Endothelial cell of umbilical vein (primary cell): ENCODE measurements at regions not wholly inside any gene's neighbourhood (a gene's known extent, or its start where the extent isn't known, plus 50 kb on each side); places are given as distances from the start of the nearest gene placed in this dataset.

Experiments
- BruUV-seq: library from RNA; stranded (reverse); fragments of 400-500 nt; replicated peaks from 2 replicates; lab custom pipeline; 2021; lab: Mats Ljungman, UMichigan
- CTCF ChIA-PET: fragments of 300-600, 350-600 bp; sonication (Branson Sonifier 250); formaldehyde crosslinking; loops from one replicate; lab custom pipeline; 2021; ENCODE audit warnings: antibody characterized with exemption, inconsistent platforms; lab: Charles Lee
- POLR2A ChIA-PET: fragments of 300-600, 350-600 bp; sonication (Branson Sonifier 250); formaldehyde crosslinking; loops from one replicate; lab custom pipeline; 2021; ENCODE audit warnings: antibody characterized with exemption, inconsistent platforms; lab: Charles Lee
- DNase-seq: peaks from one replicate; pipeline ENCODE4 v3.0.0-alpha.2; 2011; ENCODE audit warnings: low read depth, low spot score
- FAIRE-seq: peaks from 2 replicates; lab custom pipeline; 2011; peaks lifted over from hg19 to GRCh38; lab: Jason Lieb, UNC
- H2AFZ ChIP-seq: 2 replicates; pipeline ENCODE4 v1.6.0; 2012; ENCODE audit warnings: low read depth, low read length, control low read depth, inconsistent platforms
- H3K27ac ChIP-seq: 2 replicates; pipeline ENCODE4 v1.5.1; 2011; ENCODE audit warnings: low read depth, mild to moderate bottlenecking, control low read depth, low read length, moderate library complexity; ENCODE audit not compliant: insufficient read depth
- H3K27me3 ChIP-seq, 2 experiments: 2 replicates each; pipeline versions ENCODE4 v1.6.0 to v1.6.1; 2011; ENCODE audit warnings: low read length in 2 of 2, mixed read lengths in 1 of 2; ENCODE audit not compliant: control insufficient read depth in 2 of 2, insufficient read depth in 2 of 2
- H3K36me3 ChIP-seq, 2 experiments: 2 replicates in 1 of 2; 3 replicates in 1 of 2; pipeline ENCODE4 v1.5.1; 2011; ENCODE audit warnings: low read length in 2 of 2, mild to moderate bottlenecking in 1 of 2, moderate library complexity in 1 of 2; ENCODE audit not compliant: control insufficient read depth in 2 of 2, insufficient read depth in 2 of 2; ENCODE audit errors: extremely low read depth in 1 of 2
- H3K4me1 ChIP-seq: 3 replicates; pipeline ENCODE4 v1.5.1; 2011; ENCODE audit warnings: mild to moderate bottlenecking, low read length; ENCODE audit not compliant: control insufficient read depth, insufficient read depth; ENCODE audit errors: extremely low read depth
- H3K4me2 ChIP-seq: 2 replicates; pipeline ENCODE4 v1.6.1; 2011; ENCODE audit warnings: low read length, control low read depth, mixed read lengths; ENCODE audit not compliant: insufficient read depth
- H3K4me3 ChIP-seq, 3 experiments: fragments of 200-600 bp in 1 of 3; sonication (generic), shearing (Covaris generic) in 1 of 3; replicated peaks in 1 of 3; 2 replicates each; pipeline ENCODE4 v1.5.1; 2011 to 2016; ENCODE audit warnings: control low read depth in 3 of 3, low read length in 3 of 3, mild to moderate bottlenecking in 2 of 3, inconsistent platforms in 1 of 3, low read depth in 1 of 3, moderate library complexity in 1 of 3; ENCODE audit not compliant: insufficient read depth in 1 of 3
- H3K79me2 ChIP-seq: 2 replicates; pipeline ENCODE4 v1.6.0; 2012; ENCODE audit warnings: low read length, inconsistent platforms; ENCODE audit not compliant: control insufficient read depth, insufficient read depth
- H3K9ac ChIP-seq: replicated peaks from 2 replicates; pipeline ENCODE3; 2011; ENCODE audit warnings: low read length, control low read depth; ENCODE audit not compliant: insufficient read depth; ENCODE audit errors: extremely low read depth
- H3K9me1 ChIP-seq: replicated peaks from 3 replicates; pipeline ENCODE4 v1.6.0; 2011; ENCODE audit warnings: mild to moderate bottlenecking, low read length; ENCODE audit not compliant: control insufficient read depth, insufficient read depth; ENCODE audit errors: extremely low read depth
- H3K9me3 ChIP-seq: replicated peaks from 2 replicates; pipeline ENCODE4 v1.5.1; 2012; ENCODE audit warnings: low read length, inconsistent platforms; ENCODE audit not compliant: control insufficient read depth, insufficient read depth
- H4K20me1 ChIP-seq: replicated peaks from 2 replicates; pipeline ENCODE3; 2011; ENCODE audit warnings: mild to moderate bottlenecking, low read length; ENCODE audit not compliant: control insufficient read depth, insufficient read depth; ENCODE audit errors: extremely low read depth
- CTCF ChIP-seq, 2 donors: IDR thresholded peaks; 1 replicate in 1 of 2; 2 replicates in 1 of 2; pipeline ENCODE4 v1.5.1; 2011; ENCODE audit warnings: low read length in 2 of 2, mild to moderate bottlenecking in 2 of 2, moderate library complexity in 2 of 2, control low read depth in 1 of 2, inconsistent platforms in 1 of 2, low read depth in 1 of 2; ENCODE audit not compliant: insufficient read depth in 1 of 2; ENCODE audit errors: extremely low read depth in 1 of 2
- EZH2 ChIP-seq: IDR thresholded peaks from 2 replicates; pipeline ENCODE4 v1.6.1; 2012; ENCODE audit warnings: borderline replicate concordance, low read depth, mild to moderate bottlenecking, moderate library complexity, low read length, inconsistent platforms; ENCODE audit not compliant: severe bottlenecking
- FOS ChIP-seq: IDR thresholded peaks from 2 replicates; pipeline ENCODE4 v1.6.1; 2011; ENCODE audit warnings: mild to moderate bottlenecking, low read length, moderate library complexity, borderline replicate concordance; ENCODE audit not compliant: insufficient read depth
- GATA2 ChIP-seq: IDR thresholded peaks from 2 replicates; pipeline ENCODE4 v1.7.0; 2011; ENCODE audit warnings: low read depth, mild to moderate bottlenecking, moderate library complexity, mixed read lengths, low read length; ENCODE audit not compliant: insufficient read length, insufficient read depth
- JUN ChIP-seq: IDR thresholded peaks from 2 replicates; pipeline ENCODE4 v1.6.1; 2011; ENCODE audit warnings: borderline replicate concordance, low read depth; ENCODE audit not compliant: insufficient read length, insufficient read depth
- MAX ChIP-seq: IDR thresholded peaks from 2 replicates; pipeline ENCODE4 v1.6.1; 2011; ENCODE audit not compliant: insufficient read depth, insufficient read length
- MYC ChIP-seq: IDR thresholded peaks from one replicate; pipeline ENCODE4 v1.6.1; 2011; ENCODE audit warnings: mild to moderate bottlenecking, low read depth, low read length
- POLR2A ChIP-seq: IDR thresholded peaks from 2 replicates; pipeline ENCODE4 v1.6.1; 2012; ENCODE audit warnings: low read depth, mild to moderate bottlenecking, control low read depth, low read length
- POLR2AphosphoS5 ChIP-seq: IDR thresholded peaks from 2 replicates; pipeline ENCODE4 v1.6.1; 2012; ENCODE audit warnings: low read depth, mild to moderate bottlenecking, control low read depth, low read length, moderate library complexity; ENCODE audit not compliant: insufficient read depth
- dilution Hi-C: fragments of 300-500 bp; cut with MboI; formaldehyde crosslinking; loops from one replicate; pipeline ENCODE4 v1.15.0; 2019; ENCODE audit warnings: low sequenced_read_pairs; ENCODE audit not compliant: extremely low pct_ligation_motif_present
- intact Hi-C: fragments of 100-400 bp; cut with micrococcal nuclease; formaldehyde crosslinking; loops from one replicate; pipeline ENCODE4 v1.10.0; 2022

- Histone ChIP-seq H3K27ac (no peak overlapping the region), H3K4me1 (peaks cover 3% of the 10 kb centered on the region), H3K4me2 (no peak overlapping the region), H3K9ac (no peak overlapping the region), H3K27me3 (peaks cover 0 to 11% of the 10 kb centered on the region in 2 experiments), H3K4me3 (no peak overlapping the region), H3K9me3 (no peaks in the 10 kb centered on the region), H4K20me1 (no peaks in the 10 kb centered on the region), H2AFZ (no peak overlapping the region), H3K9me1 (no peaks in the 10 kb centered on the region), H3K36me3 (no peaks in the 10 kb centered on the region), H3K79me2 (no peaks in the 10 kb centered on the region)
- ChIA-PET POLR2A (no interaction called here), CTCF (interaction anchor here (0.8 kb wide), 1 partner anchor 234 kb away, joined by 3 read pairs; no protein-coding TSS in a partner anchor)
- intact Hi-C loops, result loop anchor here (10.0 kb wide), 1 partner anchor 160 kb away; the partner anchor contains the start of gene BOC
- DNase-seq, result no peak
- no peak for TF ChIP-seq CTCF (IDR thresholded peaks at IDR 0.05; ENCODE audit: extremely low read depth in 1 of 2, insufficient read depth in 1 of 2, low read depth in 1 of 2, low read length in 2 of 2)
- BruUV-seq, result no TSS peak
- no peak for FAIRE-seq
- dilution Hi-C loops, result no loop called here
Observed at GRCh38 chr3:113054552-113054951, 63.8 kb downstream of the GTPBP8 start.

GRCh38 chr3:113055201-113055600 is 64.4 kb downstream of the GTPBP8 start:
- BruUV-seq, result no TSS peak
- Histone ChIP-seq H2AFZ (no peak overlapping the region), H3K4me2 (no peak overlapping the region), H3K27ac (no peak overlapping the region), H3K9me1 (no peaks in the 10 kb centered on the region), H3K9me3 (no peaks in the 10 kb centered on the region), H3K79me2 (no peaks in the 10 kb centered on the region), H3K4me3 (no peak overlapping the region), H3K9ac (no peak overlapping the region), H4K20me1 (no peaks in the 10 kb centered on the region), H3K27me3 (peaks cover 0 to 11% of the 10 kb centered on the region in 2 experiments), H3K4me1 (peaks cover 3% of the 10 kb centered on the region), H3K36me3 (no peaks in the 10 kb centered on the region)
- dilution Hi-C loops, result no loop called here
- FAIRE-seq, result no peak
- CTCF ChIA-PET, result no interaction called here
- DNase-seq, result no peak
- POLR2A ChIA-PET, result no interaction called here
- TF ChIP-seq EZH2, result no peak
- TF ChIP-seq POLR2AphosphoS5, result no peak
- TF ChIP-seq MYC, result no peak
- no peak for TF ChIP-seq MAX
- TF ChIP-seq GATA2, result no peak
- no peak for TF ChIP-seq CTCF (IDR thresholded peaks at IDR 0.05; ENCODE audit: extremely low read depth in 1 of 2, insufficient read depth in 1 of 2, low read depth in 1 of 2, low read length in 2 of 2)
- TF ChIP-seq FOS, result no peak
- no peak for TF ChIP-seq JUN
- TF ChIP-seq POLR2A, result no peak
- intact Hi-C loops, result loop anchor here (10.0 kb wide), 1 partner anchor 160 kb away; the partner anchor contains the start of gene BOC
